NCI-H2196 treated with DMSO at 0.1 percent for 48 hours (cell line): ENCODE measurements at regions not wholly inside any gene's neighbourhood (a gene's known extent, or its start where the extent isn't known, plus 50 kb on each side); places are given as distances from the start of the nearest gene placed in this dataset.
"Not testable (repeated sequence)": the region's sequence is repeated elsewhere in the genome, so short reads cannot be mapped to it uniquely, and the experiment has no call there.

Source experiments
- DNase-seq: peaks from one replicate; lab custom pipeline; 2025; ENCODE audit not compliant: unreplicated experiment; lab: John Stamatoyannopoulos, UW

GRCh38 chr6:126890055-126890454 lies 228.4 kb upstream of the RSPO3 start:
- no peak for DNase-seq

DNA sequence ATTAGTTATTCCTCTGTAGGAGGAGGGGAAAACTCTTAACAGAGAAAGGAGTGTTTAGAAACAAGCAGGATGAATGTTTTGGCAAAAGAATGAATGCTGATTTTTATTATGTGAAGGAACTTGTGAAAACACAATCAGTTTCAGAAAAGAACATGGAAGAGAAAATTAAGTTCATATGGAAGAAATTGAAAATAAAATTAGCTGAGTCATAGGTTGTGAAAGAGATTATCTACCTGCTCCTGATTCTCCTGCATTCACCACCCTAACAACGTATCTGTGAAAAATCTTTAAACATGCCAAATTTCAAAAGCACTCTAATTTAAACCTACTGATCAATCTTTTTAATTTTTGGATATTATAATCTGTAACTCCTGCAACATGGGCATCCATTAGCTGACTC lies 227.3 kb upstream of the RSPO3 start:
- no peak for DNase-seq

DNA sequence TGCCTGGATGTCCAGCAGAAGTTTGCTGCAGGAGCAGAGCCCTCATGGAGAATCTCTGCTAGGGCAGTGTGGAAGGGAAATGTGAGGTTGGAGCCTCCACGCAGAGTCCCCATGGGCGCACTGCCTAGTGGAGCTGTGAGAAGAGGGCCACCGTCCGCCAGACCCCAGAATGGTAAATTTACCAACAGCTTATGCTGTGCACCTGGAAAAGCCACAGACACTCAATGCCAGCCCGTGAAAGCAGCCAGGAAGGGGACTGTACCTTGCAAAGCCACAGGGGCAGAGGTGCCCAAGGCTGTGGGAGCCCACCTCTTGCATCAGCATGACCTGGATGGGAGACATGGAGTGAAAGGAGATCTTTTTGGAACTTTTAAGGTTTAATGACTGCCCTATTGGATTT lies 225.6 kb upstream of the RSPO3 start:
- DNase-seq: not testable (repeated sequence)

GRCh38 chr6:126897758-126898157 lies 220.7 kb upstream of the RSPO3 start:
- no peak for DNase-seq

GRCh38 chr6:126904176-126904575 lies 214.3 kb upstream of the RSPO3 start:
- DNase-seq: no peak

- no peak for DNase-seq
Measured at GRCh38 chr6:126905917-126906316, 212.6 kb upstream of the RSPO3 start.

DNA sequence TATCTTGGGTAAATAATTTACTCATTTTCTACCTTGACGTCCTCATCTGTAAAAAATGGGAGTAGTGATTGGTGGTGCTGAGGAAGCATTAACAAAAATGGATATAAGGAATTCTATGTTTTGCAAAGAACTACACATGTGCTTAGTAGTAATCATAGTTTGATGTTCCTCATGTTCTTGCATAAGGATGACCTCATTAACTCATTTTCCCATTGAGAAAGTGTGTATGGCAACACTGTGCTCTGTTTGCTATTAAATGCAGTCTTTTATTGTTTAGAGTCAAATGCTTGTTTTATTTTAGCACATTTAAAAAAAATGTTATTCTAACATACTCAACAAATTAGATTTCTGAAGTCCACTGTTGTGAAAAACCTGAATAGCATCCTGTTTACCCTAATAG lies 211.2 kb upstream of the RSPO3 start:
- no peak for DNase-seq

- DNase-seq: no peak
Measured at GRCh38 chr6:126907996-126908395, 210.5 kb upstream of the RSPO3 start.

DNA sequence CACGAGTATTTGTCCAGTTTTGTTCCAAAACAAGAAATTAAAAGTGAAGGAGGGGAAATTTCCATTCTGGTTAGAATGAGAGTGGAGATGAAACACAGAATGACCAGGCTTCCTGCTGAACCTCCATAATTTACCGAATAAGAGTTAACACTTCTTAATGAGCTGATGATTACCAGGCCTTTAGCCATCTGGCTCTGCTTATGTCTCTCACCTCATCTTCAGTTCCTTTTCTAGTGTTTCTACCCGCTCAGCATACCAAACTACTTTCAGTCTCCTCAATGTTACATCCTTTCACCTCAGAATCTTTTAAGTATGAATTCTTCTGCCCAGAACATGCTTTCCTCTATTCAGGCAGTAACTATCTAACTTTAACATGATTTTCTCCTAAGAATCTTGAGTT lies 209.0 kb upstream of the RSPO3 start:
- no peak for DNase-seq

GRCh38 chr6:126913651-126914050 lies 204.8 kb upstream of the RSPO3 start:
- DNase-seq: no peak

GRCh38 chr6:126914172-126914571 lies 204.3 kb upstream of the RSPO3 start:
- no peak for DNase-seq

DNA sequence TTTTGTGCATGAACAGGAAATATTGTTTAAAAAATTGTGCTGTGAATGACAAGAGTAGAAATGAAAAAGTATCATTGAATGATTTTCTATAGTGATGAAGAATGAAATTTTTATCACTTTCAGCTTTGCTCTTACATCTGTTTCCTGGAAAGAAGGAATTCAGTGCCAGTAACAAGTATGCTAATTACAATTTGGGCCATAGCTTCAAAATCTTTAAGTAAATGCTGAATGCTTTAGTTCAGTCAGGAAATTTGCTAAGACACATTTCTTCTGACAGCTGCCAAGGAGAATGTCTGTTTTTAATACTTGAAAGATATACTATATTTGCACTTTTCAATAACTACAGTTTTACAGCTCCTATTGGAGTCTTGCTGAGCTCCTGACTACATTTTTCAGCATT lies 203.7 kb upstream of the RSPO3 start:
- no peak for DNase-seq

- no peak for DNase-seq
Measured at GRCh38 chr6:126919947-126920346, 198.5 kb upstream of the RSPO3 start.

- DNase-seq: no peak
Measured at GRCh38 chr6:126923807-126924206, 194.7 kb upstream of the RSPO3 start.

- no peak for DNase-seq
Measured at GRCh38 chr6:126926926-126927325, 191.5 kb upstream of the RSPO3 start.

GRCh38 chr6:126927841-126928240 lies 190.6 kb upstream of the RSPO3 start:
- DNase-seq: no peak

DNA sequence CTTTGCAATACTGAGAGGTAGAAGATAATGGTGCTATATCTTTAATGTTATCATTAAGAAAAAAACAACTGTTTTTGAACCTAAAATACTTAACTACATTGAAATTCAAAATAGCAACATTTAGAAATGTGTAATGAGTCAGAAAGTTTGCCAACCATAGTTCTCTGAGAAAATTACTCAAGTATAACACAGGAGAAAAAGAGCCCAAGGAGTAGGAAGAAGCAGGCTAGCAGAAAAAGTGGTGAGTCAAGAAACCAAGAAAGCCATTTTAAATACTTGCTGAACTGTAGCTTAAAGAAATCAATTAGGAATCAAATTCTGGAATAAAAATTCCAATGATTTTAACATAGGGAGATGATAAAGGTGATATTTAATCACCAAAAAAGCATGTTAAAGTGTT lies 181.0 kb upstream of the RSPO3 start:
- DNase-seq: no peak

DNA sequence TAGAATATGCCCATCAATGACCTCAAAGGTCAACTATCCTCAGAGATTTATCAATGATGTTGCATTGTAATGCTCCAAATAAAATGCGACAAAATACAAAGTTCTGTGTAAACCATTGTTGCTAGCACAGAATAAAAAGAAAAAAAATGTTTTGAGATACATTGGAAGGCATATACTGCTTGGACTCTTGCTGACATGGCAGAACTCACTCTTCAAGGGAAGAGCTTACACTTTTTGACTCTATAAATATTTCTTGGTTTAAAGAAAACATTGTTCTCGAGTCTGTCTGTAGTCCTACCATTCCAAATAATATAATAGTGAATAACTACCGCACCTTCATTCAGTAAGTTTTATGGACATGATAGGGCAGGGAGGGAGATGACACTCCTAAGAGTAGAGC lies 178.7 kb upstream of the RSPO3 start:
- no peak for DNase-seq

GRCh38 chr6:126941751-126942150 lies 176.7 kb upstream of the RSPO3 start:
- no peak for DNase-seq

DNA sequence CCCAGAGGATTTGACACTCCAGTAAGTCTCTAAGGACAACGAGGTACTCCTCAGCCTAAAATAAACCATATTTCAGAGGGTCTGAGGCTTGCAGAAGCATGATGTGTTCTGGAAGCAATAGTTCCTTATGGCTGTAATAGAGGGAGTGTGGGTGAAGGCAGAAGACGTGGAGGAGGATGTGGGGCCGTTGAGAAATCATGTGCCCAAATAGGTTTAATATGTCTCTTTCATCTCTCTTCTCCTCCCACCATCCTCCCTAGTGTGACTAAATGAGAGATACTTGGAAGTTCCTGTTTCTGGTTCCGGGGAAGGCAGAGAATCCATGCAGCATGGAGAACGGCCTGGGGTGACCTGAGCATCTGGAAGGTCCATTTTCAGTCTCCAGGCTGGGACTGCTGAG lies 174.0 kb upstream of the RSPO3 start:
- DNase-seq: no peak

GRCh38 chr6:126945150-126945685 lies 173.3 kb upstream of the RSPO3 start:
- DNase-seq: no peak

DNA sequence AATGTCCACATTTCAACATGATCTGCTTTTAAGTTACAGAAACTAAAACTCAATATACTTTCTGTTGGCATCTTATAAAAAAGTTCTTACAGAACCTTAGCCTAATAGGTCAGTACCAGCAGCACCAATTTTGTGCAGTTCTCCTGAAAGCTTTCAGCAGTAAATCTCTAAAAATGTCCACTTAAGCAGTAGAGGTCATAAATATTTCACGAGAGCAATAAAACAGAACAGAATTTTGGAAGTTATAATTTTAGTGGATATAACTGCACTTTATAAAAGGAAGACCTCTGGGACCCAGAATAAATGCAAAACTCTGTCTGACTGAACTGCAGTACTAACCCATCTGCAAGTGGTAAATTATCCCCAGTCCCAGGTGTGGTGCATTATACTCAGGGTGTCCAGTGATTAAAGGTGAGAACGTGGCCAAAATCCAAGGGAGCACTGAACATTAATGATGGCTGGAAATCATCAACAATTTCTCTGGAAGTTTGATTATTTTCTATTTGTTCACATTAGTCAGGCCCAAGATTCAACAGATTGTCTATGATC lies 172.6 kb upstream of the RSPO3 start:
- no peak for DNase-seq

- DNase-seq: no peak
Measured at GRCh38 chr6:126947070-126947469, 171.4 kb upstream of the RSPO3 start.

DNA sequence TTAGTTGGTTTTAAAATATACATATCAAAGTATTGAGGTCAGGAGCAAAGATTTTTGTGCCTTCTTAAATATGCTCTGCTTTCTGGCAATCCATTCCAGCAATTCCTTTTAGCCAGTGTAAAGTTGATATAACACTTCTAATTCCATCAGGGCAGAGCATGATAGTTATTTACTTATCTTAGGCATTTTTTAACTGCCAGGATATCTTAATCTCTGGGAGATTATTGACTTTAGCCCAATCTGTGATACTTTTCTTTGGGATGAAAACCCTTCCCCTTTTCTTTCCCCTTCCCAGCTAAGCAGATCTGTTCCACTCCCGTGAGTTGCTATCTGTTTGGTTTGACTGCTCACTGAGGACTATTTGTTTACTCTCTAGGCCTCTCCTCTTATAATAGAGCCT lies 168.7 kb upstream of the RSPO3 start:
- no peak for DNase-seq
